ENCODE measurements at regions not wholly inside any gene's neighbourhood (a gene's known extent, or its start where the extent isn't known, plus 50 kb on each side); places are given as distances from the start of the nearest gene placed in this dataset.

GRCh38 chr4:111022758-111023157, 399.9 kb upstream of the PITX2 start:
- TF ChIP-seq, protein P1, sequence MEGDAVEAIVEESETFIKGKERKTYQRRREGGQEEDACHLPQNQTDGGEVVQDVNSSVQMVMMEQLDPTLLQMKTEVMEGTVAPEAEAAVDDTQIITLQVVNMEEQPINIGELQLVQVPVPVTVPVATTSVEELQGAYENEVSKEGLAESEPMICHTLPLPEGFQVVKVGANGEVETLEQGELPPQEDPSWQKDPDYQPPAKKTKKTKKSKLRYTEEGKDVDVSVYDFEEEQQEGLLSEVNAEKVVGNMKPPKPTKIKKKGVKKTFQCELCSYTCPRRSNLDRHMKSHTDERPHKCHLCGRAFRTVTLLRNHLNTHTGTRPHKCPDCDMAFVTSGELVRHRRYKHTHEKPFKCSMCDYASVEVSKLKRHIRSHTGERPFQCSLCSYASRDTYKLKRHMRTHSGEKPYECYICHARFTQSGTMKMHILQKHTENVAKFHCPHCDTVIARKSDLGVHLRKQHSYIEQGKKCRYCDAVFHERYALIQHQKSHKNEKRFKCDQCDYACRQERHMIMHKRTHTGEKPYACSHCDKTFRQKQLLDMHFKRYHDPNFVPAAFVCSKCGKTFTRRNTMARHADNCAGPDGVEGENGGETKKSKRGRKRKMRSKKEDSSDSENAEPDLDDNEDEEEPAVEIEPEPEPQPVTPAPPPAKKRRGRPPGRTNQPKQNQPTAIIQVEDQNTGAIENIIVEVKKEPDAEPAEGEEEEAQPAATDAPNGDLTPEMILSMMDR (conservative IDR thresholded peaks at IDR 0.05; ENCODE audit: low read length), result no peak
- TF ChIP-seq EZH2phosphoT487 (IDR thresholded peaks at IDR 0.05; ENCODE audit: borderline replicate concordance, low read depth, low read length), result no peak

Measured in OCI-LY7 (cell line).